ENCODE measurements at regions not wholly inside any gene's neighbourhood (a gene's known extent, or its start where the extent isn't known, plus 50 kb on each side); places are given as distances from the start of the nearest gene placed in this dataset.

DNA sequence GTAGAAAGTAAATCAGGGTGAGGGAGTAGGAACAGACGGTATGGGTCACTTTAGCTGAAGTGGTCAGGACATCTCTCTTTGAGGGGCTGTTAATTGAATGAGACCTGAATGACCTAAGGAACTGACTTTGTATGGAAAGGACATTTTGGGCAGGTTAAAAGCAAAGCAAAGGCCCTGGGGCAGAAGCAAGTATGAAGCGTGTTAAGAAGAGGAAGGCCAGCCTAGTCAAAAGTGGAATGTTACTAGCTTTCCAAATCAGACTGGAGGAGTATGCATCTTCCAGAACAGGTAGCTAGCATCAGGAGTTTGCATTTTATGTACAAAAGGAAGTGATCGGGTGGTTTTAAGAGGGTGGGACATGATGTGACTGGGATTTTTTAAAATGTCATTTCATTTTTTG, 70.9 kb upstream of the PCGF5 start:
- ChIA-PET CTCF (interaction anchor here (0.6 to 0.7 kb wide), 2 partner anchors 10 to 17 kb away, joined by 3 to 4 read pairs; no protein-coding TSS in a partner anchor), POLR2A (ENCODE audit: low non-redundant PET) (no interaction called here)
- TF ChIP-seq, protein P1, sequence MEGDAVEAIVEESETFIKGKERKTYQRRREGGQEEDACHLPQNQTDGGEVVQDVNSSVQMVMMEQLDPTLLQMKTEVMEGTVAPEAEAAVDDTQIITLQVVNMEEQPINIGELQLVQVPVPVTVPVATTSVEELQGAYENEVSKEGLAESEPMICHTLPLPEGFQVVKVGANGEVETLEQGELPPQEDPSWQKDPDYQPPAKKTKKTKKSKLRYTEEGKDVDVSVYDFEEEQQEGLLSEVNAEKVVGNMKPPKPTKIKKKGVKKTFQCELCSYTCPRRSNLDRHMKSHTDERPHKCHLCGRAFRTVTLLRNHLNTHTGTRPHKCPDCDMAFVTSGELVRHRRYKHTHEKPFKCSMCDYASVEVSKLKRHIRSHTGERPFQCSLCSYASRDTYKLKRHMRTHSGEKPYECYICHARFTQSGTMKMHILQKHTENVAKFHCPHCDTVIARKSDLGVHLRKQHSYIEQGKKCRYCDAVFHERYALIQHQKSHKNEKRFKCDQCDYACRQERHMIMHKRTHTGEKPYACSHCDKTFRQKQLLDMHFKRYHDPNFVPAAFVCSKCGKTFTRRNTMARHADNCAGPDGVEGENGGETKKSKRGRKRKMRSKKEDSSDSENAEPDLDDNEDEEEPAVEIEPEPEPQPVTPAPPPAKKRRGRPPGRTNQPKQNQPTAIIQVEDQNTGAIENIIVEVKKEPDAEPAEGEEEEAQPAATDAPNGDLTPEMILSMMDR (conservative IDR thresholded peaks at IDR 0.05; ENCODE audit: low read depth) = no peak
- H3K27ac ChIP-seq = no peak overlapping the region
- no peak for DNase-seq (ENCODE audit: low spot score)

DNA sequence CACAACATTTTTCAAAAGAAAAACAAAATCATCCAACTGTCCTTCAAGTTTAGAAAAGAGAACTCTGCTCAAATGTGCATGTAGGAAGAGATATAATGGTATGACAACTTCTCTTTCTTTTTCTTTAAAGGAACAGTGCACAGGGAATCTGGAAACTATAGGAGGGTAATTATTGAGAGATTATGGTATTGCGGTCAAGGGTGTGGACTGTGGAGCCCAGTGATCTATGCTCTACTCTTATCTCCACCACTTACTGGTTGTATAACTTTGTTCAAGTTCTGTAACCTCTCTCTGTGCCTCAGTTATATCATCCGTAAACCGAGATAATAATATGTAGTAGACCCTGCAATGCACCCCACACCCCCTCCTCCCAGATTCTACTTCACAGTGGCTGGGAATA, 69.8 kb upstream of the PCGF5 start:
- TF ChIP-seq, protein P1 (conservative IDR thresholded peaks at IDR 0.05; ENCODE audit: low read depth) = no peak
- DNase-seq (ENCODE audit: low spot score) = no peak
- ChIA-PET POLR2A (ENCODE audit: low non-redundant PET) (no interaction called here), CTCF (no interaction called here)
- H3K27ac ChIP-seq = no peak overlapping the region

DNA sequence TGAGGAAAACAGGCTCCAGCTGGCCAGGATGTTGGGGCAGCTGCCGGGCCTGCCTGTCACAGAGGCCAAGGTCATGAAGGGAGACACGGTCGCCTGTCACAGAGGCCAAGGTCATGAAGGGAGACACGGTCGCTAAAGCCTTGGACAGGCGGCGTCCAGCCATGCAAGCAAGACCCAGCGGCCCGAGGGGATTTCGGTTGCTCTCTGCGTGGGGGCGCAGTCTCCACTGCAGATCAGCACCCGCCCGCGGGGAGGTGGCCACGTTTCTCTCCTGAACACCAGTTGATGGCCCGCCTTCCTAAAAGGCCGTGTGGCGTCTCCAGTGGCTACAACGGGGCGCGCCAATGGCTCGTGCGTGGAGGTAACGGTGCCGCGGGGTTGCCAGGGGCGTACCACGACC, 67.0 kb upstream of the PCGF5 start:
- no peak overlapping the region for H3K27ac ChIP-seq
- DNase-seq (ENCODE audit: low spot score) = no peak
- POLR2A ChIA-PET (ENCODE audit: low non-redundant PET) = no interaction called here
- TF ChIP-seq, protein P1 (conservative IDR thresholded peaks at IDR 0.05; ENCODE audit: low read depth) = no peak
- CTCF ChIA-PET = interaction anchor here (0.7 kb wide), 1 partner anchor 541 kb away, joined by 3 read pairs; no protein-coding TSS in a partner anchor

DNA sequence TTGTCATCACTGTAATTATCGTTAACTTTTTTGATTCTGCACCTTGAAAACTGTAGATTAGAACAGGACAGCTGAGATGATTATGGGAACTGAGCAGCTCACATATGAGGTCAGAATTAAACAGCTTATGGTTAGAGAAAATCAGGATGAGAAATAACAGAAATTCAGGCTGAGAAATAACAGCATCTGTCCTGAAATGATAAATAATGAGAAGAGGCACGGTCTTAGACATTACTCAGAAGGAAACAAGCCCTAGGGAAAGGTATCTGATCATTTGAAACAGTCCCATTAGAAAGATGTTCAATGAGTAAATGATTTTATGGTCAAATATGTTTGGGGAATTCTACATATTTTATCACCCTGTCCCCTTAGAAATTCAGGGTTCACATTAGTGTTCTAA, 65.6 kb upstream of the PCGF5 start:
- POLR2A ChIA-PET (ENCODE audit: low non-redundant PET) = no interaction called here
- TF ChIP-seq, protein P1 (conservative IDR thresholded peaks at IDR 0.05; ENCODE audit: low read depth) = no peak
- CTCF ChIA-PET = no interaction called here

DNA sequence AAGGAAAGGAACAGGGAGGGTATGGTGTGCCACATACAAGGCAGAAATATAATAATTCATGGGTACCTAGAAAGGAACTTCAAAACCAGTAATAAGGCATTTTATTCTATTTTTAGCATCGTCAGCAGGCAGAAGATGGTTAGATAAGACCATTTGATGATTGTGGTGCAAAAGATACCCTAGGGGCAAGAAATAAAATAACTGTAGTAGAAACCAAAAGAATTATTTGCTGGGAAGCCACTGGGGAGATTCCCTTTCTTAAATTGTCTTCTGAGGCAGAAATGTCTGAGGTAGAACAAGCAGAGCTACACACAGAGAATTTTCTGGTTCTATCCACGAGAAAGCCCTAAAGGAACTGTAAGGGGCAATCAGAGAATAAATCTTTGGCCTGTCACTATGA, 64.3 kb upstream of the PCGF5 start:
- no peak overlapping the region for H3K27ac ChIP-seq
- DNase-seq (ENCODE audit: low spot score) = no peak
- TF ChIP-seq, protein P1 (conservative IDR thresholded peaks at IDR 0.05; ENCODE audit: low read depth) = no peak
- ChIA-PET POLR2A (ENCODE audit: low non-redundant PET) (no interaction called here), CTCF (interaction anchor here (0.6 kb wide), 1 partner anchor 42 kb away, joined by 3 read pairs; no protein-coding TSS in a partner anchor)

More for the DNA sequence above, 65.6 kb upstream of the PCGF5 start:
- no peak for DNase-seq (ENCODE audit: low spot score)
- no peak overlapping the region for H3K27ac ChIP-seq

DNA sequence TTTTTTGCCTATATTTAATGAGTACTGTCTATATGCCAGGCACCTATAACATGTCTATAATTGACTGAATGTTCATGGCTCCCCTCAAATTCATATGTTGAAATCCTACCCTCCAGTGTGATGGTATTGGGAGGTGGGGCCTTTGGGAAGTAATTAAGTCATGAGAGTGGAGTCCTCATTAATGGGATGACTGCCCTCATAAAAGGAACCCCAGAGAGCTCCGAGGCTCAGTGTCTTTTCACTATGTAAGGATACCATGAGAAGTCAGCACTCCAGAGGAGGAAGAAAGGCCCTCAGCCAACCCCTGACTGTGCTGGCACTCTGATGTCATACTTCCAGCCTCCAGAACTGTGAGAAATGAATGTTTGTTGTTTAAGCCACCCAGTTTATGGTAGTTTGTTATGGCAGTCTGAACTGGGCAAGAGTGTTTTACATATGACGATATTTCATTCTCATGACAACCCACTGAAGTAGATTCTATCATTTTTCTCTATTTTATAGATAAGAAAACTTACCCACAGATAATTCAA, 61.1 kb upstream of the PCGF5 start:
- POLR2A ChIA-PET (ENCODE audit: low non-redundant PET) = no interaction called here
- no peak for DNase-seq (ENCODE audit: low spot score)
- CTCF ChIA-PET = interaction anchor here (0.6 kb wide), 1 partner anchor 9 kb away, joined by 4 read pairs; no protein-coding TSS in a partner anchor
- TF ChIP-seq, protein P1 (conservative IDR thresholded peaks at IDR 0.05; ENCODE audit: low read depth) = no peak
- H3K27ac ChIP-seq = no peak overlapping the region
